ENCODE measurements at regions not wholly inside any gene's neighbourhood (a gene's known extent, or its start where the extent isn't known, plus 50 kb on each side); places are given as distances from the start of the nearest gene placed in this dataset.

DNA sequence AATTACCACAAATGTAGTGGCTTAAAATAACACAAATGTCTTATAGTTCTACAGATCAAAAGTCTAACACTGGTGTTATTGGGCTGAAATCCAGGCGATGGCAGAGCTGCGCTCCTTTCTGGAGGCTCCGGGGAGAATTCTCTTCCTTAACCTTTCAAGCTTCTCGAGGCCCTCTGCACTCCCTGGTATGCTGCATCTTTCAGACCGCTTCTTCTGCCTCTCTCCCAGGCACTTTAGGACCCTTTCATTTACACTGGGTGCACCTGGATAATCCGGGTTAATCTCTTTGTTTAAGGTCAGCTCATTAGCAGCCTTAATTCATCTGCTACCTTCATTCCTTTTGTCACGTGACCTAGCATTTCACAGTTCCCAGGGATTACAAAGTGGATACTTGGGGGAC is 211.3 kb upstream of the RFC3 start:
- TF ChIP-seq, protein P1, sequence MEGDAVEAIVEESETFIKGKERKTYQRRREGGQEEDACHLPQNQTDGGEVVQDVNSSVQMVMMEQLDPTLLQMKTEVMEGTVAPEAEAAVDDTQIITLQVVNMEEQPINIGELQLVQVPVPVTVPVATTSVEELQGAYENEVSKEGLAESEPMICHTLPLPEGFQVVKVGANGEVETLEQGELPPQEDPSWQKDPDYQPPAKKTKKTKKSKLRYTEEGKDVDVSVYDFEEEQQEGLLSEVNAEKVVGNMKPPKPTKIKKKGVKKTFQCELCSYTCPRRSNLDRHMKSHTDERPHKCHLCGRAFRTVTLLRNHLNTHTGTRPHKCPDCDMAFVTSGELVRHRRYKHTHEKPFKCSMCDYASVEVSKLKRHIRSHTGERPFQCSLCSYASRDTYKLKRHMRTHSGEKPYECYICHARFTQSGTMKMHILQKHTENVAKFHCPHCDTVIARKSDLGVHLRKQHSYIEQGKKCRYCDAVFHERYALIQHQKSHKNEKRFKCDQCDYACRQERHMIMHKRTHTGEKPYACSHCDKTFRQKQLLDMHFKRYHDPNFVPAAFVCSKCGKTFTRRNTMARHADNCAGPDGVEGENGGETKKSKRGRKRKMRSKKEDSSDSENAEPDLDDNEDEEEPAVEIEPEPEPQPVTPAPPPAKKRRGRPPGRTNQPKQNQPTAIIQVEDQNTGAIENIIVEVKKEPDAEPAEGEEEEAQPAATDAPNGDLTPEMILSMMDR (IDR thresholded peaks at IDR 0.05 in 2 of 3, conservative IDR thresholded peaks at IDR 0.05 in 1 of 3; ENCODE audit: control insufficient read depth in 2 of 3, extremely low read depth in 1 of 3, insufficient read depth in 1 of 3, low read depth in 3 of 3, low read length in 3 of 3) = no peak
- TF ChIP-seq RELA (IDR thresholded peaks at IDR 0.05; ENCODE audit: borderline replicate concordance, partially characterized antibody) = no peak
- TF ChIP-seq, protein P2, sequence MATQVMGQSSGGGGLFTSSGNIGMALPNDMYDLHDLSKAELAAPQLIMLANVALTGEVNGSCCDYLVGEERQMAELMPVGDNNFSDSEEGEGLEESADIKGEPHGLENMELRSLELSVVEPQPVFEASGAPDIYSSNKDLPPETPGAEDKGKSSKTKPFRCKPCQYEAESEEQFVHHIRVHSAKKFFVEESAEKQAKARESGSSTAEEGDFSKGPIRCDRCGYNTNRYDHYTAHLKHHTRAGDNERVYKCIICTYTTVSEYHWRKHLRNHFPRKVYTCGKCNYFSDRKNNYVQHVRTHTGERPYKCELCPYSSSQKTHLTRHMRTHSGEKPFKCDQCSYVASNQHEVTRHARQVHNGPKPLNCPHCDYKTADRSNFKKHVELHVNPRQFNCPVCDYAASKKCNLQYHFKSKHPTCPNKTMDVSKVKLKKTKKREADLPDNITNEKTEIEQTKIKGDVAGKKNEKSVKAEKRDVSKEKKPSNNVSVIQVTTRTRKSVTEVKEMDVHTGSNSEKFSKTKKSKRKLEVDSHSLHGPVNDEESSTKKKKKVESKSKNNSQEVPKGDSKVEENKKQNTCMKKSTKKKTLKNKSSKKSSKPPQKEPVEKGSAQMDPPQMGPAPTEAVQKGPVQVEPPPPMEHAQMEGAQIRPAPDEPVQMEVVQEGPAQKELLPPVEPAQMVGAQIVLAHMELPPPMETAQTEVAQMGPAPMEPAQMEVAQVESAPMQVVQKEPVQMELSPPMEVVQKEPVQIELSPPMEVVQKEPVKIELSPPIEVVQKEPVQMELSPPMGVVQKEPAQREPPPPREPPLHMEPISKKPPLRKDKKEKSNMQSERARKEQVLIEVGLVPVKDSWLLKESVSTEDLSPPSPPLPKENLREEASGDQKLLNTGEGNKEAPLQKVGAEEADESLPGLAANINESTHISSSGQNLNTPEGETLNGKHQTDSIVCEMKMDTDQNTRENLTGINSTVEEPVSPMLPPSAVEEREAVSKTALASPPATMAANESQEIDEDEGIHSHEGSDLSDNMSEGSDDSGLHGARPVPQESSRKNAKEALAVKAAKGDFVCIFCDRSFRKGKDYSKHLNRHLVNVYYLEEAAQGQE (IDR thresholded peaks at IDR 0.05; ENCODE audit: low read depth, low read length) = no peak
- no peak for TF ChIP-seq MTA2 (IDR thresholded peaks at IDR 0.05; ENCODE audit: low read depth)
- no peak for TF ChIP-seq FOS (IDR thresholded peaks at IDR 0.05; ENCODE audit: borderline replicate concordance, extremely low read depth, insufficient read length)
- TF ChIP-seq, protein P3, sequence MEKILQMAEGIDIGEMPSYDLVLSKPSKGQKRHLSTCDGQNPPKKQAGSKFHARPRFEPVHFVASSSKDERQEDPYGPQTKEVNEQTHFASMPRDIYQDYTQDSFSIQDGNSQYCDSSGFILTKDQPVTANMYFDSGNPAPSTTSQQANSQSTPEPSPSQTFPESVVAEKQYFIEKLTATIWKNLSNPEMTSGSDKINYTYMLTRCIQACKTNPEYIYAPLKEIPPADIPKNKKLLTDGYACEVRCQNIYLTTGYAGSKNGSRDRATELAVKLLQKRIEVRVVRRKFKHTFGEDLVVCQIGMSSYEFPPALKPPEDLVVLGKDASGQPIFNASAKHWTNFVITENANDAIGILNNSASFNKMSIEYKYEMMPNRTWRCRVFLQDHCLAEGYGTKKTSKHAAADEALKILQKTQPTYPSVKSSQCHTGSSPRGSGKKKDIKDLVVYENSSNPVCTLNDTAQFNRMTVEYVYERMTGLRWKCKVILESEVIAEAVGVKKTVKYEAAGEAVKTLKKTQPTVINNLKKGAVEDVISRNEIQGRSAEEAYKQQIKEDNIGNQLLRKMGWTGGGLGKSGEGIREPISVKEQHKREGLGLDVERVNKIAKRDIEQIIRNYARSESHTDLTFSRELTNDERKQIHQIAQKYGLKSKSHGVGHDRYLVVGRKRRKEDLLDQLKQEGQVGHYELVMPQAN (conservative IDR thresholded peaks at IDR 0.05) = no peak
- TF ChIP-seq, protein P4, sequence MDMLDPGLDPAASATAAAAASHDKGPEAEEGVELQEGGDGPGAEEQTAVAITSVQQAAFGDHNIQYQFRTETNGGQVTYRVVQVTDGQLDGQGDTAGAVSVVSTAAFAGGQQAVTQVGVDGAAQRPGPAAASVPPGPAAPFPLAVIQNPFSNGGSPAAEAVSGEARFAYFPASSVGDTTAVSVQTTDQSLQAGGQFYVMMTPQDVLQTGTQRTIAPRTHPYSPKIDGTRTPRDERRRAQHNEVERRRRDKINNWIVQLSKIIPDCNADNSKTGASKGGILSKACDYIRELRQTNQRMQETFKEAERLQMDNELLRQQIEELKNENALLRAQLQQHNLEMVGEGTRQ (IDR thresholded peaks at IDR 0.05; ENCODE audit: borderline replicate concordance, low read depth, low read length) = no peak
- TF ChIP-seq SRF (IDR thresholded peaks at IDR 0.05; ENCODE audit: low read depth in 2 of 2, low read length in 2 of 2) = no peak
- no peak for TF ChIP-seq EZH2 (IDR thresholded peaks at IDR 0.05; ENCODE audit: borderline replicate concordance, control insufficient read depth, low read depth, low read length)
- TF ChIP-seq, protein P5, sequence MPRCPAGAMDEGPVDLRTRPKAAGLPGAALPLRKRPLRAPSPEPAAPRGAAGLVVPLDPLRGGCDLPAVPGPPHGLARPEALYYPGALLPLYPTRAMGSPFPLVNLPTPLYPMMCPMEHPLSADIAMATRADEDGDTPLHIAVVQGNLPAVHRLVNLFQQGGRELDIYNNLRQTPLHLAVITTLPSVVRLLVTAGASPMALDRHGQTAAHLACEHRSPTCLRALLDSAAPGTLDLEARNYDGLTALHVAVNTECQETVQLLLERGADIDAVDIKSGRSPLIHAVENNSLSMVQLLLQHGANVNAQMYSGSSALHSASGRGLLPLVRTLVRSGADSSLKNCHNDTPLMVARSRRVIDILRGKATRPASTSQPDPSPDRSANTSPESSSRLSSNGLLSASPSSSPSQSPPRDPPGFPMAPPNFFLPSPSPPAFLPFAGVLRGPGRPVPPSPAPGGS (IDR thresholded peaks at IDR 0.05; ENCODE audit: borderline replicate concordance, insufficient read depth, low read depth, low read length, poor library complexity, severe bottlenecking) = no peak
- TF ChIP-seq NFXL1 (IDR thresholded peaks at IDR 0.05; ENCODE audit: borderline replicate concordance) = no peak
- TF ChIP-seq, protein P6, sequence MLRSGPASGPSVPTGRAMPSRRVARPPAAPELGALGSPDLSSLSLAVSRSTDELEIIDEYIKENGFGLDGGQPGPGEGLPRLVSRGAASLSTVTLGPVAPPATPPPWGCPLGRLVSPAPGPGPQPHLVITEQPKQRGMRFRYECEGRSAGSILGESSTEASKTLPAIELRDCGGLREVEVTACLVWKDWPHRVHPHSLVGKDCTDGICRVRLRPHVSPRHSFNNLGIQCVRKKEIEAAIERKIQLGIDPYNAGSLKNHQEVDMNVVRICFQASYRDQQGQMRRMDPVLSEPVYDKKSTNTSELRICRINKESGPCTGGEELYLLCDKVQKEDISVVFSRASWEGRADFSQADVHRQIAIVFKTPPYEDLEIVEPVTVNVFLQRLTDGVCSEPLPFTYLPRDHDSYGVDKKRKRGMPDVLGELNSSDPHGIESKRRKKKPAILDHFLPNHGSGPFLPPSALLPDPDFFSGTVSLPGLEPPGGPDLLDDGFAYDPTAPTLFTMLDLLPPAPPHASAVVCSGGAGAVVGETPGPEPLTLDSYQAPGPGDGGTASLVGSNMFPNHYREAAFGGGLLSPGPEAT (IDR thresholded peaks at IDR 0.05; ENCODE audit: low read depth) = no peak
- TF ChIP-seq POLR2A (IDR thresholded peaks at IDR 0.05; ENCODE audit: low read depth, low read length) = no peak

Measured in GM12878 (cell line).